ENCODE measurements at regions not wholly inside any gene's neighbourhood (a gene's known extent, or its start where the extent isn't known, plus 50 kb on each side); places are given as distances from the start of the nearest gene placed in this dataset.

DNA sequence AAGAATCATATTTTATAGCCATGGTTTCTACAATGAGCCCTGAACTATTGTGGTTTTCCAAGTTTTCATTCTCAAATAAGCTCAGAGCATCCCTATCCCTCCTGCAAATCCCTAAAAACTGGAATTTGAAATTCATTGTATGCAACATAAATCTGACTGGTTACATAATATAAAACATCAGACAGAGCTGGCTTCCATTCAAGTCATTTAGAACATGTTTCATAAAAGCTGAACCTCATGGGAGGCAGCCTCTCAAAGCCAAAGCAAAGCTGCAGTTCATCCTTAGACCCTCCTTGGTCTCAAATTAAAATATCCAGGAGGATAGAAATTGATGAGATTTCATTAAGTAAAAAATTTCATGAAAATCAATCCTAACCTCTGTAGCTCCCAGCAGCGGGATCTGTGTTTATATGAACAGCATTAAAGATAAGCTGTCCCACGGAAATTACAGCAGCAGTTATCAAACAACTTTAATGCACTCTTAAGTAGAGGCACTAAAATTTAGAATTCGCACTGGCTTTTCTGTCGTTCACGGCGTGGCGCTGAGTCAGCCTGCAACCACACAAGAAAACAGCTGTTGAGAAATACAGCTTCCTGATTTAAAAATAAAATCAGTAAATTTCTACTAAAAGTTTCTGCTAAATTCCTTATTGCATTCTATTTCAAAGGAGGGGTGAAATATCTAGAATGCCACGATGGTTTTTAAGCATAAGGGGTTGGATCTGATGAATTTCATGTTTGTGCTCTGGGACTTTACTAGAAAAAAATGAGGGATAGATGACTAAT lies 99.9 kb upstream of the TIAM1 start:
- H3K4me3 Mint-ChIP-seq, result no peak overlapping the region

DNA sequence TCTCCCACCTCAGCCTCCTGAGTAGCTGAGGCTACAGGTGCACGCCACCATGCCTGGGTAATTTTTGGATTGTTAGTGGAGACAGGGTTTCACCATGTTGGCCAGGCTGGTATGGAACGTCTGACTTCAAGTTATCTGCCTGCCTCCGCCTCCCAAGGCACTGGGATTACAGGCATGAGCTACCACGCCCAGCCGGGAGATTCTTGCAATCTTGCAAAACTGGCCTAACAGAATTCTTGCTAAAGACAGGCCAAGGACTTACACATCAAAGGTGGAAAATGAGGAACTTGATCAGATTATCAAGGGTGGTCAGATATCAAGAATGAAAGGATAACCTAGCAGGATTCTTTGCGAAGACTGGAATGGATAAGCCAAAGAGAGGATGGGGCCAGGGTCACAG lies 98.3 kb upstream of the TIAM1 start:
- Mint-ChIP-seq H3K27me3 (ENCODE audit: low read depth) (no peaks in the 10 kb centered on the region), H3K36me3 (peaks cover 24% of the 10 kb centered on the region), H3K4me3 (no peak overlapping the region), H3K4me1 (peaks cover 27% of the 10 kb centered on the region), H3K27ac (peak overlapping the region; percentile 48), H3K9me3 (peaks cover 9% of the 10 kb centered on the region)
- DNase-seq (ENCODE audit: low spot score in 2 of 2, unreplicated experiment in 2 of 2), result no peak
- TF ChIP-seq, protein P1, sequence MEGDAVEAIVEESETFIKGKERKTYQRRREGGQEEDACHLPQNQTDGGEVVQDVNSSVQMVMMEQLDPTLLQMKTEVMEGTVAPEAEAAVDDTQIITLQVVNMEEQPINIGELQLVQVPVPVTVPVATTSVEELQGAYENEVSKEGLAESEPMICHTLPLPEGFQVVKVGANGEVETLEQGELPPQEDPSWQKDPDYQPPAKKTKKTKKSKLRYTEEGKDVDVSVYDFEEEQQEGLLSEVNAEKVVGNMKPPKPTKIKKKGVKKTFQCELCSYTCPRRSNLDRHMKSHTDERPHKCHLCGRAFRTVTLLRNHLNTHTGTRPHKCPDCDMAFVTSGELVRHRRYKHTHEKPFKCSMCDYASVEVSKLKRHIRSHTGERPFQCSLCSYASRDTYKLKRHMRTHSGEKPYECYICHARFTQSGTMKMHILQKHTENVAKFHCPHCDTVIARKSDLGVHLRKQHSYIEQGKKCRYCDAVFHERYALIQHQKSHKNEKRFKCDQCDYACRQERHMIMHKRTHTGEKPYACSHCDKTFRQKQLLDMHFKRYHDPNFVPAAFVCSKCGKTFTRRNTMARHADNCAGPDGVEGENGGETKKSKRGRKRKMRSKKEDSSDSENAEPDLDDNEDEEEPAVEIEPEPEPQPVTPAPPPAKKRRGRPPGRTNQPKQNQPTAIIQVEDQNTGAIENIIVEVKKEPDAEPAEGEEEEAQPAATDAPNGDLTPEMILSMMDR (IDR thresholded peaks at IDR 0.05; ENCODE audit: unreplicated experiment), result no peak

More for the DNA sequence above, 99.9 kb upstream of the TIAM1 start:
- Mint-ChIP-seq H3K4me1 (peaks cover 27% of the 10 kb centered on the region), H3K27ac (peak overlapping the region; percentile 52), H3K27me3 (ENCODE audit: low read depth) (no peaks in the 10 kb centered on the region), H3K9me3 (peaks cover 9% of the 10 kb centered on the region), H3K36me3 (peaks cover 24% of the 10 kb centered on the region)
- TF ChIP-seq, protein P1 (IDR thresholded peaks at IDR 0.05; ENCODE audit: unreplicated experiment), result no peak
- DNase-seq (ENCODE audit: low spot score in 2 of 2, unreplicated experiment in 2 of 2), result no peak

DNA sequence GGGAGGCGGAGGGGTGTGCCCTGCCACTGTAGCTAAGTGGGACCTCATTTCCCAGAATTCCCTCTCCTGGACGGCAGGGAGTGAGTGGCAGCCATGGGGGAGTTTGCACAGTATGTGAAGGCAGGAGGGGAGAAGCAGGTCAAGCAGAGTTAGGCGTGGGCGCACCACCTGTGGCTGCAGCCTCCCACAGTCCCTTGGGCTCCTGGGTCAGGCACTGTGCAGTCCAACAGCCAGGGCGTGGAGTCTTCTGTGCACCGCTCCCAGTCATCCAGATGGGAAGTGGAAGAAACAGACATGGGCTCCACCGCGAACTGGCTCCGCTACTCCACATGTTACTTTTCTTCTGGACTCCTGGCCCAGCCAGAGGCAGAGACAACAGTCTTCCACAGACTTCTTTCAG lies 85.4 kb upstream of the TIAM1 start:
- H3K9me3 Mint-ChIP-seq, result no peaks in the 10 kb centered on the region
- H3K27ac Mint-ChIP-seq, result no peak overlapping the region
- H3K27me3 Mint-ChIP-seq (ENCODE audit: low read depth), result no peaks in the 10 kb centered on the region
- TF ChIP-seq, protein P1 (IDR thresholded peaks at IDR 0.05; ENCODE audit: unreplicated experiment), result no peak
- peaks cover 3% of the 10 kb centered on the region for H3K36me3 Mint-ChIP-seq
- no peak overlapping the region for H3K4me3 Mint-ChIP-seq
- H3K4me1 Mint-ChIP-seq, result peaks cover 17% of the 10 kb centered on the region
- no peak for DNase-seq (ENCODE audit: low spot score in 2 of 2, unreplicated experiment in 2 of 2)

DNA sequence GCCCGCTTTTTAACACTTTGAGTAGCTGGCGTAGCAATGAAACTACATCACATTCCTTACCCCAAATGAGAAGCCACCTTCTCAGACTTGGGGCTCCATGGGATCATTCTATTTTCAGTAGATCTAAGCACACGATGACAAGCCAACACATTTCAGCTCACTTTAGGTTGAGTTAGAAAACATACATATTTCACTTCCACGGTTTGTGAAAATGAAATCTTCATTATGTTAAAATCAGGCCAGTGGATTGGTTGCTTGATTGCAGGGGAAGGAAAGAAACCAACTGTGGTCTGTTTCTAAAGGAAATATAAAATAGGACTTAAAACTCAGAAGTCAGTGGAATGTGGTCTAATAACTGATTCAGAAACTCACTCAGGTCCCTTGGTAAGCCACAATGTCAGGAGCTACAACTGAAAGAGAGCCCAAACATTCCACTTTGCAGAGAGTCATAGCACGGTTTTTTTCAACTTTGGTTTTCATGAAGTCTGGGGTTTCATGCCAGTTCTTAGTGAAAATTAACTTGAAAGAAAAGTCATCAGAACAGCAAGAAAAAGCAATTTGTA lies 82.3 kb upstream of the TIAM1 start:
- no peak for DNase-seq (ENCODE audit: low spot score in 2 of 2, unreplicated experiment in 2 of 2)
- peaks cover 32% of the 10 kb centered on the region for H3K4me1 Mint-ChIP-seq

DNA sequence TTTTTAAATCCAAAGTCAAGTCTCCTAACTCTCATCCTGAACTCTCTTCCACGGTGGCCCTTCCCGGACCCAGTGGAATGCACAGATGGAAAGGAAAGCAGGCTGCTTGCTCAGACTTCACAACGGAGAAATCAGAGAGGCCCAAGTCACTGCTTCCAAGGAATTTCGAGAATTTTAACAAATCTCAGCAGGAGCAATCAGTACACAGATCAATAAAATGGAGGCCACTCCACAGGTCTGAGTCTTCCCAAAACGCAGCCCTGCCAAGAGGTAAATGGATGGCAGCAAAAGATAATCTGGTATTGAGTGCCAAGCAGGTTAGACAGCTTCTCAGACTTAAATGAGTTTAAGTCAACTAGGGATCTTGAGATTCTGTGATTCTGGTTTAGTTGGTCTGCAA lies 81.1 kb upstream of the TIAM1 start:
- Mint-ChIP-seq H3K27ac (peak overlapping the region; percentile 72), H3K27me3 (ENCODE audit: low read depth) (no peaks in the 10 kb centered on the region), H3K4me1 (peaks cover 32% of the 10 kb centered on the region), H3K36me3 (peaks cover 3% of the 10 kb centered on the region), H3K4me3 (no peak overlapping the region), H3K9me3 (no peaks in the 10 kb centered on the region)
- DNase-seq (ENCODE audit: low spot score in 2 of 2, unreplicated experiment in 2 of 2), result no peak
- TF ChIP-seq, protein P1 (IDR thresholded peaks at IDR 0.05; ENCODE audit: unreplicated experiment), result no peak

More for the DNA sequence above, 82.3 kb upstream of the TIAM1 start:
- Mint-ChIP-seq H3K27ac (peak overlapping the region; percentile 50), H3K27me3 (ENCODE audit: low read depth) (no peaks in the 10 kb centered on the region), H3K9me3 (no peaks in the 10 kb centered on the region), H3K36me3 (peaks cover 3% of the 10 kb centered on the region), H3K4me3 (no peak overlapping the region)
- TF ChIP-seq, protein P1 (IDR thresholded peaks at IDR 0.05; ENCODE audit: unreplicated experiment), result no peak
